H1 (cell line): ENCODE measurements at regions not wholly inside any gene's neighbourhood (a gene's known extent, or its start where the extent isn't known, plus 50 kb on each side); places are given as distances from the start of the nearest gene placed in this dataset.

Experiments
- CHD7 ChIP-seq: fragments of 300-600 bp; sonication (generic); IDR thresholded peaks from 2 replicates; pipeline ENCODE4 v1.7.1; 2012; ENCODE audit warnings: low read length, moderate library complexity, mild to moderate bottlenecking, inconsistent platforms; ENCODE audit not compliant: insufficient replicate concordance
- CREB1 ChIP-seq: IDR thresholded peaks from 2 replicates; pipeline ENCODE4 v1.6.1; 2012; ENCODE audit warnings: inconsistent platforms
- E2F6 ChIP-seq: IDR thresholded peaks from 2 replicates; pipeline ENCODE4 v1.6.1; 2012; ENCODE audit warnings: inconsistent platforms
- JUND ChIP-seq: IDR thresholded peaks from 2 replicates; pipeline ENCODE4 v1.6.1; 2011; ENCODE audit warnings: mild to moderate bottlenecking, improper control_type of control experiment, low read length
- KDM4A ChIP-seq: IDR thresholded peaks from one replicate; pipeline ENCODE4 v1.7.1; 2012; ENCODE audit warnings: low read depth, mild to moderate bottlenecking, moderate library complexity, low read length, inconsistent platforms; ENCODE audit not compliant: severe bottlenecking
- RBBP5 ChIP-seq: IDR thresholded peaks from 2 replicates; pipeline ENCODE4 v1.7.1; 2012; ENCODE audit warnings: low read depth, mild to moderate bottlenecking, inconsistent platforms, low read length, moderate library complexity, borderline replicate concordance
- SIRT6 ChIP-seq: IDR thresholded peaks from one replicate; pipeline ENCODE4 v1.7.1; 2012; ENCODE audit warnings: low read length, inconsistent platforms
- SIX5 ChIP-seq: IDR thresholded peaks from 2 replicates; pipeline ENCODE4 v1.6.1; 2011; ENCODE audit warnings: mild to moderate bottlenecking, low read depth, low read length

GRCh38 chr12:91810077-91810476 lies 335.6 kb downstream of the BTG1 start (continued):
- TF ChIP-seq CHD7 (no peak), SIX5 (no peak), SIRT6 (no peak), KDM4A (no peak), CREB1 (no peak), JUND (no peak), RBBP5 (no peak), E2F6 (no peak)
